ENCODE measurements at regions not wholly inside any gene's neighbourhood (a gene's known extent, or its start where the extent isn't known, plus 50 kb on each side); places are given as distances from the start of the nearest gene placed in this dataset.
"Not testable (repeated sequence)": the region's sequence is repeated elsewhere in the genome, so short reads cannot be mapped to it uniquely, and the experiment has no call there.

DNA sequence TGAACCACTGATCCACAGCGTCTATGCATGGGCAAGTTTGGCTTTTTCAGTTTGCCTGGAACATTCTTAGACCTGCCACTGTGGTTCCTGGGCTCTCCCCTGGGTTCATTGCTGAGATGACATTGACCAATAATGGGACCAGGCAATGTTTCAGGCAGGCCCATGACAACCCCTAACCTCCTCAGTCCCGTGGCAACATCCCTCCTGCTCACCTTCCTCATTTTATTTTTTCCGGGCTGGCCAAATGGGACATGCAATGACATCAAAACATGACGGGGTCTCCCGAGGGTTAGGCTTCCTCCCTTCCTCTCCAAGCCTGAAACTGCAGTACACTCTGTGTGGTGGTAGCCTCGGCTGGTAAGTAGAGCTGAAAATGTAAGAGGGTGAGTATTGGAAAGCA is 234.0 kb upstream of the RREB1 start:
- Mint-ChIP-seq H3K27ac (no peak overlapping the region), H3K4me1 (peaks cover 5% of the 10 kb centered on the region), H3K4me3 (no peak overlapping the region), H3K36me3 (ENCODE audit: low read depth) (no peaks in the 10 kb centered on the region), H3K27me3 (ENCODE audit: insufficient read depth) (peaks cover 81% of the 10 kb centered on the region), H3K9me3 (peaks cover 6% of the 10 kb centered on the region)
- Histone ChIP-seq H3K4me1 (ENCODE audit: control insufficient read depth, insufficient read depth, low read length) (no peaks in the 10 kb centered on the region), H3K9ac (ENCODE audit: extremely low read depth, low read length, poor library complexity, severe bottlenecking) (no peak overlapping the region), H3K36me3 (ENCODE audit: control insufficient read depth, insufficient read depth, low read length) (no peaks in the 10 kb centered on the region), H3K27me3 (ENCODE audit: control insufficient read depth, insufficient read depth, low read length, poor library complexity, severe bottlenecking) (peaks cover 33% of the 10 kb centered on the region), H3K9me3 (ENCODE audit: control insufficient read depth, low read length) (peaks cover 3% of the 10 kb centered on the region), H3K27ac (ENCODE audit: low read depth, low read length) (no peak overlapping the region), H3K4me3 (ENCODE audit: low read length) (no peak overlapping the region)
- 85 to 96% methylated on average over 3 to 6 of the region's 6 CpGs for whole genome bisulfite sequencing, 2 experiments (ENCODE audit: insufficient coverage in 1 of 2, insufficient read length in 1 of 2)
- TF ChIP-seq, protein P1, sequence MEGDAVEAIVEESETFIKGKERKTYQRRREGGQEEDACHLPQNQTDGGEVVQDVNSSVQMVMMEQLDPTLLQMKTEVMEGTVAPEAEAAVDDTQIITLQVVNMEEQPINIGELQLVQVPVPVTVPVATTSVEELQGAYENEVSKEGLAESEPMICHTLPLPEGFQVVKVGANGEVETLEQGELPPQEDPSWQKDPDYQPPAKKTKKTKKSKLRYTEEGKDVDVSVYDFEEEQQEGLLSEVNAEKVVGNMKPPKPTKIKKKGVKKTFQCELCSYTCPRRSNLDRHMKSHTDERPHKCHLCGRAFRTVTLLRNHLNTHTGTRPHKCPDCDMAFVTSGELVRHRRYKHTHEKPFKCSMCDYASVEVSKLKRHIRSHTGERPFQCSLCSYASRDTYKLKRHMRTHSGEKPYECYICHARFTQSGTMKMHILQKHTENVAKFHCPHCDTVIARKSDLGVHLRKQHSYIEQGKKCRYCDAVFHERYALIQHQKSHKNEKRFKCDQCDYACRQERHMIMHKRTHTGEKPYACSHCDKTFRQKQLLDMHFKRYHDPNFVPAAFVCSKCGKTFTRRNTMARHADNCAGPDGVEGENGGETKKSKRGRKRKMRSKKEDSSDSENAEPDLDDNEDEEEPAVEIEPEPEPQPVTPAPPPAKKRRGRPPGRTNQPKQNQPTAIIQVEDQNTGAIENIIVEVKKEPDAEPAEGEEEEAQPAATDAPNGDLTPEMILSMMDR (conservative IDR thresholded peaks at IDR 0.05), result no peak
- DNase-seq, result no peak

DNA sequence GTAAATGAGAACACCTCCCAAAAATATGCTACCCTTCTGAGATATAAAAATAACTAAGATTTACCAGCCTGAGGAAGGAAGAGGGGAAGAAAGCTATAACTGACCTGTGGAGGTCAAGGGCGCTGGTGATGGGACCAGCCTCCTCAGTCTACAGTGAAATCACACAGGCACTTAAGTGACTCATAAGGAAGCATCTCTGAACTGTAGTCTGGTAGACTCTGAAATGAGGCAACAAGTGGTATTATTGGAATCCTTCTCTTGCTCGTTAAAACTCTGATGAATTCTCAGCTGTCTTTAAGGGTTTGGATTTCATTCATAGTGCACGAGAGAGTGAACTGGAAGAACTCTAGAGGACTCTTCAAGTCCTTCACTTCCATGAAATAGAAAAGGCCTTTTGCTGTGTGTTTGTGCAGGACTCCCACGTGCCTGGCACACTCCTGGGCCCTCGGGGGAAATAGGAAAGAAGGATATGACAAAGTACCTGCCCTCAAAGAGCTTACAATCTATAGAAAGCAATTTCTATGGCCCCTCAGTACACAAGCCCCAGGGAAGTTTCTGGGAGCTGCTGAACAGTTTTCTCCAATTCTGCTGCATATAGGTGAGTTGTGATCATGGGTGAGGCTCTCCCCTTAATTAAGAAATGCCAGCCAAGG is 231.8 kb upstream of the RREB1 start:
- no peak for DNase-seq
- H3K27me3 ChIP-seq (ENCODE audit: control insufficient read depth, insufficient read depth, low read length, poor library complexity, severe bottlenecking), result peaks cover 50% of the 10 kb centered on the region
- no peak overlapping the region for H3K9ac ChIP-seq (ENCODE audit: extremely low read depth, low read length, poor library complexity, severe bottlenecking)
- H3K36me3 Mint-ChIP-seq (ENCODE audit: low read depth), result no peaks in the 10 kb centered on the region
- 85 to 93% methylated on average over 5 of the region's 5 CpGs for WGBS, 2 experiments (ENCODE audit: insufficient coverage in 1 of 2, insufficient read length in 1 of 2)
- H3K4me3 Mint-ChIP-seq, result no peak overlapping the region
- H3K4me1 ChIP-seq (ENCODE audit: control insufficient read depth, insufficient read depth, low read length), result no peaks in the 10 kb centered on the region
- H3K36me3 ChIP-seq (ENCODE audit: control insufficient read depth, insufficient read depth, low read length), result no peaks in the 10 kb centered on the region
- H3K27me3 Mint-ChIP-seq (ENCODE audit: insufficient read depth), result peaks cover 84% of the 10 kb centered on the region
- TF ChIP-seq, protein P1 (conservative IDR thresholded peaks at IDR 0.05), result no peak
- peaks cover 7% of the 10 kb centered on the region for H3K4me1 Mint-ChIP-seq
- no peak overlapping the region for H3K27ac Mint-ChIP-seq
- H3K9me3 ChIP-seq (ENCODE audit: control insufficient read depth, low read length), result no peaks in the 10 kb centered on the region
- H3K27ac ChIP-seq (ENCODE audit: low read depth, low read length), result no peak overlapping the region
- H3K9me3 Mint-ChIP-seq, result no peaks in the 10 kb centered on the region
- no peak overlapping the region for H3K4me3 ChIP-seq (ENCODE audit: low read length)

DNA sequence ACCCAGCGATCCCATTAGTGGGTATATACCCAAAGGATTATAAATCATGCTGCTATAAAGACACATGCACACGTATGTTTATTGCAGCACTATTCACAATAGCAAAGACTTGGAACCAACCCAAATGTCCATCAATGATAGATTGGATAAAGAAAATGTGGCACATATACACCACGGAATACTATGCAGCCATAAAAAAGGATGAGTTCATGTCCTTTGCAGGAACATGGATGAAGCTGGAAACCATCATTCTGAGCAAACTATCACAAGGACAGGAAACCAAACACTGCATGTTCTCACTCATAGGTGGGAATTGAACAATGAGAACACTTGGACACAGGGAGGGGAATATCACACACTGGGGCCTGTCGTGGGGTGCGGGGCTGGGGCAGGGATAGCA is 230.0 kb upstream of the RREB1 start:
- 80 to 96% methylated on average over 1 to 2 of the region's 5 CpGs for WGBS, 2 experiments (ENCODE audit: insufficient coverage in 1 of 2, insufficient read length in 1 of 2)
- not testable (repeated sequence) for H3K36me3 ChIP-seq (ENCODE audit: control insufficient read depth, insufficient read depth, low read length); H3K4me1 ChIP-seq (ENCODE audit: control insufficient read depth, insufficient read depth, low read length); H3K9me3 Mint-ChIP-seq; H3K27ac ChIP-seq (ENCODE audit: low read depth, low read length); H3K9ac ChIP-seq (ENCODE audit: extremely low read depth, low read length, poor library complexity, severe bottlenecking); H3K36me3 Mint-ChIP-seq (ENCODE audit: low read depth); DNase-seq; H3K27ac Mint-ChIP-seq; H3K4me3 ChIP-seq (ENCODE audit: low read length); H3K9me3 ChIP-seq (ENCODE audit: control insufficient read depth, low read length); H3K4me3 Mint-ChIP-seq
- peaks cover 92% of the 10 kb centered on the region for H3K27me3 Mint-ChIP-seq (ENCODE audit: insufficient read depth)
- peaks cover 60% of the 10 kb centered on the region for H3K27me3 ChIP-seq (ENCODE audit: control insufficient read depth, insufficient read depth, low read length, poor library complexity, severe bottlenecking)
- H3K4me1 Mint-ChIP-seq, result peaks cover 15% of the 10 kb centered on the region
